Glutamatergic neuron (in vitro differentiated cells): ENCODE measurements at regions not wholly inside any gene's neighbourhood (a gene's known extent, or its start where the extent isn't known, plus 50 kb on each side); places are given as distances from the start of the nearest gene placed in this dataset.

Source experiments
- DNase-seq: peaks from one replicate; pipeline ENCODE4 v3.0.0; 2022
- H3K27ac Mint-ChIP-seq: one replicate; pipeline ENCODE4 v1.8.0; 2020; ENCODE audit warnings: mild to moderate bottlenecking, mixed read lengths, inconsistent platforms; ENCODE audit not compliant: unreplicated experiment
- H3K27me3 Mint-ChIP-seq: one replicate; pipeline ENCODE4 v1.8.0; 2020; ENCODE audit warnings: mild to moderate bottlenecking, moderate library complexity, mixed read lengths, inconsistent platforms; ENCODE audit not compliant: unreplicated experiment
- H3K36me3 Mint-ChIP-seq: one replicate; pipeline ENCODE4 v1.8.0; 2020; ENCODE audit warnings: mild to moderate bottlenecking, mixed read lengths, inconsistent platforms; ENCODE audit not compliant: unreplicated experiment
- H3K4me1 Mint-ChIP-seq: one replicate; pipeline ENCODE4 v1.8.0; 2020; ENCODE audit warnings: mild to moderate bottlenecking, low read depth, mixed read lengths, inconsistent platforms; ENCODE audit not compliant: unreplicated experiment
- H3K4me3 Mint-ChIP-seq: one replicate; pipeline ENCODE4 v1.8.0; 2020; ENCODE audit warnings: mild to moderate bottlenecking, mixed read lengths, inconsistent platforms; ENCODE audit not compliant: unreplicated experiment
- H3K9me3 Mint-ChIP-seq: one replicate; pipeline ENCODE4 v1.8.0; 2020; ENCODE audit warnings: mild to moderate bottlenecking, moderate library complexity, mixed read lengths, inconsistent platforms; ENCODE audit not compliant: unreplicated experiment
- TF ChIP-seq, protein P1 (sequence below): fragments of 200-600 bp; sonication (generic); IDR thresholded peaks from one replicate; pipeline ENCODE4 v1.5.0; 2021; ENCODE audit not compliant: partially characterized antibody, unreplicated experiment

DNA sequence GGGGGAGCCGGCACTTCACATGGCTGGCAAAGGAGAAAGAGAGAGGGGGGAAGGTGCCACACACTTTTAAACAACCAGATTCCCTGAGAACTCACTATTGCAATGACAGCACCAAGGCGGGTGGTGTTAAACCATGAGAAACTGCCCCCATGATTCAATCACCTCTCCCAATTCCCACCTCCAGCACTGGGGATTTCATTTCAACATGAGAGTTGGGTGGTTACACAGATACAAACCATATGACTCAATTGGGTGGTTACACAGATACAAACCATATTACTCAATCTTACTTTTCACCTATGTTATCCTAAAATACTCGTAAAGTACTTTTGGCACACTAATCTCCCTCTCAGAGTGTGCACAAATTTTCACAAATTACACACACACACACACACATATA is 1097.5 kb upstream of the TMPRSS15 start:
- H3K4me1 Mint-ChIP-seq, result no peaks in the 10 kb centered on the region
- no peak overlapping the region for H3K4me3 Mint-ChIP-seq
- no peaks in the 10 kb centered on the region for H3K36me3 Mint-ChIP-seq
- no peaks in the 10 kb centered on the region for H3K9me3 Mint-ChIP-seq
- TF ChIP-seq, protein P1, sequence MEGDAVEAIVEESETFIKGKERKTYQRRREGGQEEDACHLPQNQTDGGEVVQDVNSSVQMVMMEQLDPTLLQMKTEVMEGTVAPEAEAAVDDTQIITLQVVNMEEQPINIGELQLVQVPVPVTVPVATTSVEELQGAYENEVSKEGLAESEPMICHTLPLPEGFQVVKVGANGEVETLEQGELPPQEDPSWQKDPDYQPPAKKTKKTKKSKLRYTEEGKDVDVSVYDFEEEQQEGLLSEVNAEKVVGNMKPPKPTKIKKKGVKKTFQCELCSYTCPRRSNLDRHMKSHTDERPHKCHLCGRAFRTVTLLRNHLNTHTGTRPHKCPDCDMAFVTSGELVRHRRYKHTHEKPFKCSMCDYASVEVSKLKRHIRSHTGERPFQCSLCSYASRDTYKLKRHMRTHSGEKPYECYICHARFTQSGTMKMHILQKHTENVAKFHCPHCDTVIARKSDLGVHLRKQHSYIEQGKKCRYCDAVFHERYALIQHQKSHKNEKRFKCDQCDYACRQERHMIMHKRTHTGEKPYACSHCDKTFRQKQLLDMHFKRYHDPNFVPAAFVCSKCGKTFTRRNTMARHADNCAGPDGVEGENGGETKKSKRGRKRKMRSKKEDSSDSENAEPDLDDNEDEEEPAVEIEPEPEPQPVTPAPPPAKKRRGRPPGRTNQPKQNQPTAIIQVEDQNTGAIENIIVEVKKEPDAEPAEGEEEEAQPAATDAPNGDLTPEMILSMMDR, result no peak
- DNase-seq, result no peak
- no peak overlapping the region for H3K27ac Mint-ChIP-seq
- no peaks in the 10 kb centered on the region for H3K27me3 Mint-ChIP-seq

DNA sequence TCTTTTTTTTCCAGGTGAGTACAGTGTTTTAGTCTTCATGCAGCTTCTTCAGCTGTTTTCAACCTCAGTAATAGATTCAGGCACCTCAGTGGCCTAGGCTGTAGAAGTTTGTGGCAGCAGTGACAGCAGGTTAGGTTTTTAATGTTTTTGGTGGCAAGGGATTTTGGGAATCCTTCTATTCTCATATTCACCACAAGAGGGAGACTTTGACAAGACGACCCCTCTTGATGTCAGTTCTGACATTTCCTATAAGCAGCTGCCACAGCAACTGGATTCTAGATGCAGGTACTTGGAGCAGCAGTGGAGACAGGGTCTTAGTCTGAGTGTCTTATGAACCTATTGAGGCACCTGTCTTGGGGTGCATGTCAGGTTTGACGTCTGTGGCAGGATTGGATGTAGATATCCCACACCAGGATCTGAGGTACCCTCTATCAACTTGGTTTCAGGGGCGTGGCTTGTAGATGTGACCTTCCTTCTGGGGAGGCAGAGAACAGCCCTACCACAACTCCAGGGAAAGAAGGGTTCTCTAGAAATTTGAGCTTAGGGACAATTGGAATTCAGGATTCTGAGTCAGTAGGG is 1104.2 kb upstream of the TMPRSS15 start:
- Mint-ChIP-seq H3K4me3 (no peak overlapping the region), H3K27me3 (no peaks in the 10 kb centered on the region), H3K36me3 (no peaks in the 10 kb centered on the region), H3K9me3 (no peaks in the 10 kb centered on the region), H3K4me1 (no peaks in the 10 kb centered on the region), H3K27ac (peak overlapping the region; percentile 16)
- DNase-seq, result no peak
- TF ChIP-seq, protein P1, result peak; percentile 83

- H3K4me3 Mint-ChIP-seq, result no peak overlapping the region
- DNase-seq, result no peak
- no peaks in the 10 kb centered on the region for H3K9me3 Mint-ChIP-seq
- no peaks in the 10 kb centered on the region for H3K4me1 Mint-ChIP-seq
- TF ChIP-seq, protein P1, result no peak
- no peaks in the 10 kb centered on the region for H3K36me3 Mint-ChIP-seq
- H3K27me3 Mint-ChIP-seq, result no peaks in the 10 kb centered on the region
- no peak overlapping the region for H3K27ac Mint-ChIP-seq
These were observed 1104.9 kb upstream of the TMPRSS15 start for GRCh38 chr21:19508442-19508841.

- TF ChIP-seq, protein P1, result no peak
- no peak for DNase-seq
- Mint-ChIP-seq H3K4me3 (no peak overlapping the region), H3K4me1 (no peaks in the 10 kb centered on the region), H3K36me3 (no peaks in the 10 kb centered on the region), H3K9me3 (no peaks in the 10 kb centered on the region), H3K27ac (no peak overlapping the region), H3K27me3 (no peaks in the 10 kb centered on the region)
These were observed 1105.3 kb upstream of the TMPRSS15 start for GRCh38 chr21:19508844-19509243.

DNA sequence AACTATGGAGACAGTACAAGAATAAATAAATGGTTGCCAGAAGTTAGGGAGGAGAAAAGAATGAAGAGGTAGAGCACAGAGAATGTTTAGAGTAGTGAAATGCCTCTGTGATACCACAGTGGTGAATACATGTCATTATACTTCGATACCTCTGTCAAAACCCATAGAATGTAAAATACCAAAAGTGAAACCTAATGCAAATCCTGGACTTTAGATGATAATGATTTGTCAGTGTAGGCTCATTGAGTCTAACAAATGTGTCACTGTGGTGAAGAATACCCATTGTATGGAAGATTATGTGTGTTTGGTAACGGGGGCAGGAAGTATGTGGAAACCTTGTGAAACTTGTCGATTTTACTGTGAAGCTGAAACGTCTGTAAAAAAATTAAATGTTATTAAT is 1106.5 kb upstream of the TMPRSS15 start:
- Mint-ChIP-seq H3K9me3 (no peaks in the 10 kb centered on the region), H3K27me3 (no peaks in the 10 kb centered on the region), H3K36me3 (no peaks in the 10 kb centered on the region), H3K4me1 (no peaks in the 10 kb centered on the region), H3K27ac (no peak overlapping the region), H3K4me3 (no peak overlapping the region)
- DNase-seq, result no peak
- TF ChIP-seq, protein P1, result no peak
